Activated CD8-positive, alpha-beta T cell treated with anti-CD3 and anti-CD28 coated beads for 36 hours (primary cell): ENCODE measurements at regions not wholly inside any gene's neighbourhood (a gene's known extent, or its start where the extent isn't known, plus 50 kb on each side); places are given as distances from the start of the nearest gene placed in this dataset.

Experiments
- ATAC-seq: fragments of 200-7000 bp; cut with Tn5 transposase; one replicate; pipeline ENCODE4 v1.10.0; 2021; ENCODE audit warnings: mild to moderate bottlenecking, moderate library complexity
- CTCF ChIA-PET: fragments of 350-600 bp; sonication (Branson Sonifier 250); formaldehyde crosslinking; loops from one replicate; lab custom pipeline; 2021; ENCODE audit warnings: antibody characterized with exemption; lab: Charles Lee
- POLR2A ChIA-PET: fragments of 350-600 bp; sonication (Branson Sonifier 250); formaldehyde crosslinking; loops from one replicate; lab custom pipeline; 2021; ENCODE audit warnings: antibody characterized with exemption; lab: Charles Lee
- DNase-seq: peaks from one replicate; pipeline ENCODE4 v3.0.0-alpha.2; 2020
- H3K27ac Mint-ChIP-seq: one replicate; pipeline ENCODE4 v1.8.0; 2021; ENCODE audit warnings: mild to moderate bottlenecking, mixed read lengths
- H3K27me3 Mint-ChIP-seq: one replicate; pipeline ENCODE4 v1.8.0; 2021; ENCODE audit warnings: mixed read lengths
- H3K36me3 Mint-ChIP-seq: one replicate; pipeline ENCODE4 v1.8.0; 2021; ENCODE audit warnings: low read depth, mixed read lengths
- H3K4me1 Mint-ChIP-seq: one replicate; pipeline ENCODE4 v1.8.0; 2021; ENCODE audit warnings: low read depth, mixed read lengths
- H3K4me3 Mint-ChIP-seq: one replicate; pipeline ENCODE4 v1.8.0; 2021; ENCODE audit warnings: mild to moderate bottlenecking, moderate library complexity, mixed read lengths
- H3K9me3 Mint-ChIP-seq: one replicate; pipeline ENCODE4 v1.8.0; 2021; ENCODE audit warnings: mixed read lengths
- CTCF ChIP-seq: fragments of 200-600 bp; IDR thresholded peaks from one replicate; pipeline ENCODE4 v1.8.0; 2022; ENCODE audit warnings: antibody characterized with exemption, mild to moderate bottlenecking
- intact Hi-C: fragments of 100-400 bp; cut with micrococcal nuclease; formaldehyde crosslinking; loops from one replicate; pipeline ENCODE4 v1.10.0; 2022

GRCh38 chr1:29599826-29600225, 363.5 kb downstream of the PTPRU start:
- no peaks in the 10 kb centered on the region for H3K9me3 Mint-ChIP-seq
- ATAC-seq: no peak
- no peak overlapping the region for H3K27ac Mint-ChIP-seq
- no peaks in the 10 kb centered on the region for H3K4me1 Mint-ChIP-seq
- H3K4me3 Mint-ChIP-seq: no peak overlapping the region
- H3K36me3 Mint-ChIP-seq: no peaks in the 10 kb centered on the region
- CTCF ChIA-PET: interaction anchor here (1.3 kb wide), 1 partner anchor 10 kb away, joined by 4 read pairs; no protein-coding TSS in a partner anchor
- DNase-seq: no peak
- H3K27me3 Mint-ChIP-seq: peaks cover 4% of the 10 kb centered on the region
- intact Hi-C loops: no loop called here
- TF ChIP-seq CTCF: no peak
- POLR2A ChIA-PET: no interaction called here

- no peak overlapping the region for H3K4me3 Mint-ChIP-seq
- no peak for DNase-seq
- no peaks in the 10 kb centered on the region for H3K4me1 Mint-ChIP-seq
- ChIA-PET CTCF (no interaction called here), POLR2A (no interaction called here)
- no peaks in the 10 kb centered on the region for H3K9me3 Mint-ChIP-seq
- H3K27ac Mint-ChIP-seq: no peak overlapping the region
- no peak for ATAC-seq
- intact Hi-C loops: no loop called here
- no peak for TF ChIP-seq CTCF
- peaks cover 4% of the 10 kb centered on the region for H3K27me3 Mint-ChIP-seq
- H3K36me3 Mint-ChIP-seq: no peaks in the 10 kb centered on the region
Observed at GRCh38 chr1:29599071-29599470, 362.7 kb downstream of the PTPRU start.

GRCh38 chr1:29597861-29598260, 361.5 kb downstream of the PTPRU start:
- no peak overlapping the region for H3K4me3 Mint-ChIP-seq
- H3K9me3 Mint-ChIP-seq: no peaks in the 10 kb centered on the region
- no peak for DNase-seq
- peaks cover 4% of the 10 kb centered on the region for H3K27me3 Mint-ChIP-seq
- ChIA-PET CTCF (no interaction called here), POLR2A (no interaction called here)
- intact Hi-C loops: no loop called here
- no peaks in the 10 kb centered on the region for H3K4me1 Mint-ChIP-seq
- no peak for TF ChIP-seq CTCF
- H3K27ac Mint-ChIP-seq: no peak overlapping the region
- H3K36me3 Mint-ChIP-seq: no peaks in the 10 kb centered on the region
- no peak for ATAC-seq

- Mint-ChIP-seq H3K4me3 (no peak overlapping the region), H3K4me1 (no peaks in the 10 kb centered on the region), H3K9me3 (no peaks in the 10 kb centered on the region), H3K27me3 (peaks cover 3% of the 10 kb centered on the region), H3K36me3 (no peaks in the 10 kb centered on the region), H3K27ac (no peak overlapping the region)
- CTCF ChIA-PET: interaction anchor here (0.7 kb wide), 1 partner anchor 11 kb away, joined by 3 read pairs; no protein-coding TSS in a partner anchor
- no peak for TF ChIP-seq CTCF
- POLR2A ChIA-PET: no interaction called here
- intact Hi-C loops: no loop called here
- ATAC-seq (no peak), DNase-seq (no peak)
Observed at GRCh38 chr1:29593601-29594382, 357.5 kb downstream of the PTPRU start.

GRCh38 chr1:29592731-29593130, 356.4 kb downstream of the PTPRU start:
- peaks cover 3% of the 10 kb centered on the region for H3K27me3 Mint-ChIP-seq
- no peak overlapping the region for H3K27ac Mint-ChIP-seq
- no peaks in the 10 kb centered on the region for H3K4me1 Mint-ChIP-seq
- H3K36me3 Mint-ChIP-seq: no peaks in the 10 kb centered on the region
- no peak for ATAC-seq
- H3K9me3 Mint-ChIP-seq: no peaks in the 10 kb centered on the region
- no peak for TF ChIP-seq CTCF
- no peak overlapping the region for H3K4me3 Mint-ChIP-seq
- DNase-seq: no peak
- intact Hi-C loops: no loop called here
- ChIA-PET CTCF (interaction anchor here (1.0 kb wide), 1 partner anchor 15 kb away, joined by 3 read pairs; no protein-coding TSS in a partner anchor), POLR2A (no interaction called here)
